Mucosa of rectum (tissue), 2 donors: ENCODE measurements at regions not wholly inside any gene's neighbourhood (a gene's known extent, or its start where the extent isn't known, plus 50 kb on each side); places are given as distances from the start of the nearest gene placed in this dataset.

ENCODE experiments used
- H3K27ac ChIP-seq, 2 donors: one replicate each; pipeline ENCODE4 v1.7.0; 2013; ENCODE audit warnings: inconsistent platforms in 2 of 2, low read depth in 2 of 2, low read length in 2 of 2
- H3K27me3 ChIP-seq, 2 donors: one replicate each; pipeline ENCODE4 v1.7.0; 2013; ENCODE audit warnings: low read length in 2 of 2; ENCODE audit not compliant: control insufficient read depth in 2 of 2, insufficient read depth in 2 of 2
- H3K36me3 ChIP-seq, 2 donors: one replicate each; pipeline ENCODE4 v1.7.0; 2013; ENCODE audit warnings: low read length in 2 of 2; ENCODE audit not compliant: control insufficient read depth in 2 of 2, insufficient read depth in 2 of 2
- H3K4me1 ChIP-seq, 2 donors: one replicate each; pipeline ENCODE4 v1.7.0; 2013; ENCODE audit warnings: low read length in 2 of 2, mild to moderate bottlenecking in 1 of 2; ENCODE audit not compliant: control insufficient read depth in 2 of 2, insufficient read depth in 2 of 2
- H3K4me3 ChIP-seq, 2 donors: one replicate each; pipeline ENCODE4 v1.7.0; 2013; ENCODE audit warnings: low read length in 2 of 2
- H3K9ac ChIP-seq, 2 donors: one replicate each; pipeline ENCODE4 v1.7.0; 2013; ENCODE audit warnings: low read length in 2 of 2, low read depth in 1 of 2, mild to moderate bottlenecking in 1 of 2
- H3K9me3 ChIP-seq, 2 donors: one replicate each; pipeline ENCODE4 v1.7.0; 2013; ENCODE audit warnings: low read length in 2 of 2; ENCODE audit not compliant: control insufficient read depth in 2 of 2
- donor health status: healthy.
- donor health status: Normal muscosa, but diverticular disease.

DNA sequence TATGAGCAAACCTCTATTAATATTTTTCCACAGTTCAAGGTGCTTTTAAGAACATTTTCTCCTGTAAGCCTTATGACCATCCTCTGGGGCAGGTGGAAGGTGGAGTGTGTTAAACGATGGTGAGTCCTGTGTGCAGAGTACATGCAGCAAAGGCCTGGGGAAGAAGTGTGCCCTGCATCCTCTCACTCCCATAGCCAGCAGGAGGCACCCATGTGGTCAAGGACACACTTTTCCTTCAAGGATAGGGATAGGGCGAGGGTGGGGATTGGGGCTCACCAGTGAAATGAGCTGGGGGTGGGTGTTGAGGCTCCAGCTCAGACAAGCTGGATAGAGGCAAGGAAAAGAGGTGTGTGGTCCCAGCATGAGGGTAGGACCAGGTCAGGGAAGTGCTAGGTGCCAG, 120.8 kb upstream of the KCNE2 start:
- Histone ChIP-seq H3K27ac (no peak overlapping the region), H3K4me1 (no peaks in the 10 kb centered on the region), H3K9me3 (no peaks in the 10 kb centered on the region), H3K27me3 (no peaks in the 10 kb centered on the region), H3K36me3 (no peaks in the 10 kb centered on the region), H3K9ac (no peak overlapping the region), H3K4me3 (no peak overlapping the region)

GRCh38 chr21:34243562-34243961, 120.2 kb upstream of the KCNE2 start:
- Histone ChIP-seq H3K27me3 (no peaks in the 10 kb centered on the region), H3K9ac (no peak overlapping the region), H3K4me3 (no peak overlapping the region), H3K36me3 (no peaks in the 10 kb centered on the region), H3K9me3 (no peaks in the 10 kb centered on the region), H3K4me1 (no peaks in the 10 kb centered on the region), H3K27ac (no peak overlapping the region)

- Histone ChIP-seq H3K9me3 (peaks cover 0 to 3% of the 10 kb centered on the region in 2 donors), H3K27me3 (no peaks in the 10 kb centered on the region), H3K36me3 (no peaks in the 10 kb centered on the region), H3K9ac (no peak overlapping the region), H3K4me3 (no peak overlapping the region), H3K4me1 (no peaks in the 10 kb centered on the region), H3K27ac (no peak overlapping the region)
Observed at GRCh38 chr21:34252751-34253150, 111.1 kb upstream of the KCNE2 start.

DNA sequence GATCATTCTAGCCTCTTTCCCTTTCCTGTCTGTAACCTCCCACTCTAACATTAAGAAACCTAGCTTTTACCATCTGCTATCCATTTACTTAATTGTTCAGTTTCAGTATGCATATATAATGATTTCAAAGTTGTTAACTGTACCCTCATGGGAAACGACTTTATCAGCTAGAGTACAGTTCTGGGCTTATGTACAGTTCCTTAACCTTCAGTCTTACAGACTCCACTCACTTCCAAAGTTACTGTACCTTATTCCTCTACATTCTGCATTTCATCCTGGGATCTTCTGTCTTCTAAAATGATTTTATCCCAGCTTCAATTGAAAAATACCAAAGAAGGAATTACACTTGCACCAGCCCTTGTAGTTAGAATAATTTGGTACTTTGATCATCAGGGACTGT, 108.7 kb upstream of the KCNE2 start:
- peaks cover 0 to 3% of the 10 kb centered on the region in 2 donors for H3K9me3 ChIP-seq
- H3K9ac ChIP-seq = no peak overlapping the region
- H3K4me1 ChIP-seq = no peaks in the 10 kb centered on the region
- H3K36me3 ChIP-seq = no peaks in the 10 kb centered on the region
- H3K4me3 ChIP-seq = no peak overlapping the region
- H3K27ac ChIP-seq = no peak overlapping the region
- no peaks in the 10 kb centered on the region for H3K27me3 ChIP-seq

GRCh38 chr21:34260277-34261008, 103.4 kb upstream of the KCNE2 start:
- no peak overlapping the region for H3K27ac ChIP-seq

DNA sequence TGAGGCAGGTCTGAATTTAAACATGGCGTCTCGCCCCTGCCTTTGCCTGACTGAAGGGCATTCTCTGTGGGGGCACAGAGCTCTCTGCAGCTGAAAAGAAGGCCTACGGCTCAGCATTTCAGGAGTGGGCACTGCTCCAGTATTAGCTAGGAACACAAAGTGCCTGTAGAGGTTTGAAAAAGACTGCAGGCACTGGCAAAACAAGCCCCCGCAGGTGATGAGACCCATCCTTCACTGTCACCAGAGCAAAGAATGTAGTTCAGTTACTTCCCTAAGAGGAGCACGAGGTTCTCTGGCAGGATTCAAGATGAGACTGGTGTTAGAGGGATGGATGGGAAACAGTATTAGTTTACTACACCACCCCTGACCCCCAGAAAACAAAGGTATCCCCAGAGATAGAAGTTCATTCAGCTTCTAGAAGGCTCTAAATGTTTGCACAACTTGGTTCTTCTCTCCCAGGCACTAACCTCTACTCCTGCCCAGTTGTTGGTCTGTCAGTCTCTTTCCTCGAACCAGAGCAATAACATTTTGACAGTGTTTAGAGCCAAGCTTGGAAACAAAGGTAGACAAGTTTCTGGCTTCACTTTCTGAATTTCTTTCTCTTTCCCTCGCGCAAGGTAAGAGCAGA, 101.9 kb upstream of the KCNE2 start:
- Histone ChIP-seq H3K4me1 (no peaks in the 10 kb centered on the region), H3K9ac (no peak overlapping the region), H3K36me3 (no peaks in the 10 kb centered on the region), H3K27ac (no peak overlapping the region), H3K9me3 (no peaks in the 10 kb centered on the region), H3K4me3 (no peak overlapping the region), H3K27me3 (no peaks in the 10 kb centered on the region)

More at GRCh38 chr21:34260277-34261008, 103.4 kb upstream of the KCNE2 start:
- Histone ChIP-seq H3K4me3 (no peak overlapping the region), H3K9ac (no peak overlapping the region), H3K4me1 (no peaks in the 10 kb centered on the region), H3K27me3 (no peaks in the 10 kb centered on the region), H3K9me3 (peaks cover 0 to under 1% of the 10 kb centered on the region in 2 donors), H3K36me3 (no peaks in the 10 kb centered on the region)

- no peaks in the 10 kb centered on the region for H3K9me3 ChIP-seq
- H3K27ac ChIP-seq = no peak overlapping the region
- no peak overlapping the region for H3K9ac ChIP-seq
- H3K4me3 ChIP-seq = no peak overlapping the region
- no peaks in the 10 kb centered on the region for H3K4me1 ChIP-seq
- no peaks in the 10 kb centered on the region for H3K36me3 ChIP-seq
- H3K27me3 ChIP-seq = no peaks in the 10 kb centered on the region
Observed at GRCh38 chr21:34262469-34262845, 101.3 kb upstream of the KCNE2 start.

DNA sequence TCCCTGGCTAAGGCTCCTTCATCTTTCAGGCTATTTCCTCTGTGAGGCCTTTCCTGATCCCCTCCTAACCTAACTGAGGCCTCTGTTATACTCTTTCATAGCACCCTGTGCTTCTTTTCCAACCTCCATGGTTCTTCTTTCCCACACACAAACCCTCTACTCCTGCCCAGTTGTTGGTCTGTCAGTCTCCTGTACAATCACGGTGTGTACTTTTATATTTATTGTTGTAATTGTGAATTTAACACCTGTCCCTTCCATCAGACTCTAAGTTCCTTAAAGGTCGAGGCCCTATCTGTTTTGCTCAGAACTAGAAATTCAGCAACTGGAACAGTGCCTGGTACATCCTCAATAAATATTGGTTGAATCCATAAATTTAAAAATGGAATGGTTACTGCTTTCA, 100.2 kb upstream of the KCNE2 start:
- Histone ChIP-seq H3K4me1 (no peaks in the 10 kb centered on the region), H3K27ac (no peak overlapping the region), H3K27me3 (no peaks in the 10 kb centered on the region), H3K36me3 (no peaks in the 10 kb centered on the region), H3K9ac (no peak overlapping the region), H3K4me3 (no peak overlapping the region), H3K9me3 (no peaks in the 10 kb centered on the region)

- no peaks in the 10 kb centered on the region for H3K36me3 ChIP-seq
- no peaks in the 10 kb centered on the region for H3K9me3 ChIP-seq
- H3K27ac ChIP-seq = no peak overlapping the region
- no peak overlapping the region for H3K4me3 ChIP-seq
- H3K27me3 ChIP-seq = peaks cover 0 to 4% of the 10 kb centered on the region in 2 donors
- H3K4me1 ChIP-seq = no peaks in the 10 kb centered on the region
- no peak overlapping the region for H3K9ac ChIP-seq
Observed at GRCh38 chr21:34266351-34266750, 97.5 kb upstream of the KCNE2 start.

- H3K4me1 ChIP-seq = no peaks in the 10 kb centered on the region
- H3K4me3 ChIP-seq = no peak overlapping the region
- H3K36me3 ChIP-seq = no peaks in the 10 kb centered on the region
- no peak overlapping the region for H3K9ac ChIP-seq
- H3K9me3 ChIP-seq = no peaks in the 10 kb centered on the region
- no peak overlapping the region for H3K27ac ChIP-seq
- peaks cover 0 to 4% of the 10 kb centered on the region in 2 donors for H3K27me3 ChIP-seq
Observed at GRCh38 chr21:34268493-34268892, 95.3 kb upstream of the KCNE2 start.
